GM23338 (cell line): ENCODE measurements at regions not wholly inside any gene's neighbourhood (a gene's known extent, or its start where the extent isn't known, plus 50 kb on each side); places are given as distances from the start of the nearest gene placed in this dataset.

ENCODE experiments used
- ATAC-seq: fragments of 200-7000 bp; cut with Tn5 transposase; 3 replicates; pipeline ENCODE4 v1.9.1; 2020
- DNase-seq: peaks from one replicate; pipeline ENCODE4 v3.0.0-alpha.2; 2015; ENCODE audit warnings: low spot score
- H2AFZ ChIP-seq: fragments of 200-600 bp; sonication (generic); 2 replicates; pipeline ENCODE4 v1.8.0; 2016; ENCODE audit warnings: antibody characterized with exemption, mild to moderate bottlenecking, moderate library complexity
- H3F3A ChIP-seq: fragments of 200-600 bp; sonication (generic); replicated peaks from 2 replicates; pipeline ENCODE4 v1.8.0; 2017; ENCODE audit warnings: antibody characterized with exemption, mixed run types, low read depth
- H3K27ac ChIP-seq: fragments of 200-600 bp; sonication (generic); 2 replicates; pipeline ENCODE4 v1.6.1; 2016; ENCODE audit warnings: low read depth
- H3K27me3 ChIP-seq: fragments of 200-600 bp; sonication (generic); 2 replicates; pipeline ENCODE4 v1.8.0; 2016; ENCODE audit warnings: mild to moderate bottlenecking, mixed run types, moderate library complexity; ENCODE audit not compliant: insufficient read depth
- H3K36me3 ChIP-seq: fragments of 200-600 bp; sonication (generic); 2 replicates; pipeline ENCODE4 v1.8.0; 2016; ENCODE audit warnings: mild to moderate bottlenecking; ENCODE audit not compliant: insufficient read depth
- H3K4me1 ChIP-seq: fragments of 200-600 bp; sonication (generic); 2 replicates; pipeline ENCODE4 v1.8.0; 2016; ENCODE audit warnings: mild to moderate bottlenecking, moderate library complexity; ENCODE audit not compliant: insufficient read depth
- H3K4me2 ChIP-seq: fragments of 200-600 bp; sonication (generic); 2 replicates; pipeline ENCODE4 v1.7.1; 2017; ENCODE audit warnings: mixed run types
- H3K4me3 ChIP-seq: fragments of 200-600 bp; sonication (generic); 2 replicates; pipeline ENCODE4 v1.6.1; 2016; ENCODE audit warnings: mixed run types
- H3K79me2 ChIP-seq: fragments of 200-600 bp; sonication (generic); replicated peaks from 2 replicates; pipeline ENCODE4 v1.8.0; 2017; ENCODE audit warnings: mild to moderate bottlenecking; ENCODE audit not compliant: insufficient read depth
- H3K9me2 ChIP-seq: fragments of 200-600 bp; sonication (generic); 2 replicates; pipeline ENCODE4 v1.8.0; 2017; ENCODE audit not compliant: insufficient read depth
- H4K20me1 ChIP-seq: fragments of 200-600 bp; sonication (generic); replicated peaks from 2 replicates; pipeline ENCODE4 v1.8.0; 2017; ENCODE audit warnings: mild to moderate bottlenecking; ENCODE audit not compliant: insufficient read depth
- H3K27ac Mint-ChIP-seq: 2 replicates; pipeline ENCODE4 v1.8.0; 2020; ENCODE audit warnings: inconsistent platforms, mild to moderate bottlenecking, moderate library complexity, mixed read lengths
- H3K27me3 Mint-ChIP-seq: 3 replicates; pipeline ENCODE4 v1.8.0; 2022; ENCODE audit warnings: low read depth, mild to moderate bottlenecking, moderate library complexity, mixed read lengths, inconsistent platforms; ENCODE audit not compliant: insufficient read depth, poor library complexity
- H3K36me3 Mint-ChIP-seq: 3 replicates; pipeline ENCODE4 v1.8.0; 2021; ENCODE audit warnings: low read depth, mild to moderate bottlenecking, inconsistent platforms, moderate library complexity, mixed read lengths
- H3K4me1 Mint-ChIP-seq: 3 replicates; pipeline ENCODE4 v1.8.0; 2020; ENCODE audit warnings: mild to moderate bottlenecking, inconsistent platforms, mixed read lengths
- H3K4me3 Mint-ChIP-seq: 3 replicates; pipeline ENCODE4 v1.8.0; 2021; ENCODE audit warnings: moderate library complexity, mild to moderate bottlenecking, inconsistent platforms, mixed read lengths
- H3K9me3 Mint-ChIP-seq: 3 replicates; pipeline ENCODE4 v1.8.0; 2020; ENCODE audit warnings: moderate library complexity, mild to moderate bottlenecking, inconsistent platforms, mixed read lengths
- CREB1 ChIP-seq: fragments of 250-450 bp; sonication (Bioruptor Pico); IDR thresholded peaks from 2 replicates; pipeline ENCODE4 v1.5.0; 2020; ENCODE audit warnings: low read depth, mild to moderate bottlenecking, moderate library complexity
- EZH2 ChIP-seq: fragments of 200-600 bp; sonication (generic); IDR thresholded peaks from one replicate; pipeline ENCODE4 v1.8.0; 2017; ENCODE audit warnings: antibody characterized with exemption, mild to moderate bottlenecking, low read depth; ENCODE audit not compliant: unreplicated experiment
- EZH2phosphoT487 ChIP-seq: fragments of 200-600 bp; sonication (generic); IDR thresholded peaks from one replicate; pipeline ENCODE4 v1.8.1; 2018; ENCODE audit warnings: antibody characterized with exemption; ENCODE audit not compliant: unreplicated experiment
- JUNB ChIP-seq: IDR thresholded peaks from one replicate; pipeline ENCODE4 v1.6.1; 2016; ENCODE audit warnings: antibody characterized with exemption; ENCODE audit not compliant: unreplicated experiment
- NANOG ChIP-seq: IDR thresholded peaks from 2 replicates; pipeline ENCODE4 v1.6.1; 2016; ENCODE audit warnings: antibody characterized with exemption, borderline replicate concordance
- POLR2AphosphoS5 ChIP-seq: IDR thresholded peaks from 2 replicates; pipeline ENCODE4 v1.6.1; 2016; ENCODE audit warnings: antibody characterized with exemption, low read depth
- REST ChIP-seq: IDR thresholded peaks from one replicate; pipeline ENCODE4 v1.6.1; 2018; ENCODE audit warnings: antibody characterized with exemption; ENCODE audit not compliant: unreplicated experiment
- STAT1 ChIP-seq: IDR thresholded peaks from one replicate; pipeline ENCODE4 v1.6.1; 2016; ENCODE audit warnings: antibody characterized with exemption; ENCODE audit not compliant: unreplicated experiment
- ZNF114 ChIP-seq: fragments of 250-450 bp; sonication (Bioruptor Pico); IDR thresholded peaks from 2 replicates; pipeline ENCODE4 v1.5.0; 2020; ENCODE audit warnings: mild to moderate bottlenecking, moderate library complexity
- ZNF331 ChIP-seq: fragments of 250-450 bp; sonication (Bioruptor Pico); IDR thresholded peaks from 2 replicates; pipeline ENCODE4 v1.5.0; 2020; ENCODE audit warnings: low read depth, mild to moderate bottlenecking, moderate library complexity
- ZNF462 ChIP-seq: fragments of 250-450 bp; sonication (Bioruptor Pico); IDR thresholded peaks from 2 replicates; pipeline ENCODE4 v1.5.0; 2020; ENCODE audit warnings: mild to moderate bottlenecking, moderate library complexity
- TF ChIP-seq, protein P1 (sequence below): IDR thresholded peaks from 2 replicates; pipeline ENCODE4 v1.6.1; 2016; ENCODE audit warnings: antibody characterized with exemption
- TF ChIP-seq, protein P2 (sequence below), 2 experiments: fragments of 200-600 bp in 1 of 2; sonication (generic) in 1 of 2; conservative IDR thresholded peaks; 2 replicates each; pipeline versions ENCODE4 v1.5.1 to v1.6.1; 2016 to 2017; ENCODE audit warnings: antibody characterized with exemption in 2 of 2, low read depth in 2 of 2, mild to moderate bottlenecking in 2 of 2, moderate library complexity in 1 of 2

DNA sequence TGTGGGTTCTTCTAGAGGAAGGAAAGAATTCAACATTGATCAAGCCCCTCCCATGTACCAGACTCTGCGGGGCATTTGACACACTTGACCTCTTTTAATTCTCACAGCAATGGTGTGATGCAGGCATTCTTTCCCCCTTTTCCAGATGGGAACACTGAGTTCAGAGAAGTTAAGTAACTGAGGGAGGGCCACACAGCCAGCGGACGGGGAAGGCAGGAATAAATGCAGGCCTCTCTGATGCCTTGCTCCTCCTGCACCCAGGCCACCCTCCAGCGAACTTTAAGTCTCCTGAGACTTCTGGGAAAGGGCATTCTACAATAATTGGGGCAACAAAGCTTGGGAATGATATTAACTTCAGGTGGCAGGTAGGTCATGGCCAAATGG is 227.4 kb downstream of the UACA start:
- H3K9me3 Mint-ChIP-seq: no peaks in the 10 kb centered on the region; the same call in 2 of the 3 replicates
- peak overlapping the region; percentile 89 for H2AFZ ChIP-seq
- no peaks in the 10 kb centered on the region for H3K27me3 ChIP-seq
- H3K27me3 Mint-ChIP-seq: peaks cover 6% of the 10 kb centered on the region
- H3K4me1 ChIP-seq: peaks cover 11% of the 10 kb centered on the region; the same call in 1 of the 2 replicates
- no peak overlapping the region for H3K4me3 Mint-ChIP-seq
- no peak overlapping the region for H3K27ac Mint-ChIP-seq
- TF ChIP-seq, protein P1, sequence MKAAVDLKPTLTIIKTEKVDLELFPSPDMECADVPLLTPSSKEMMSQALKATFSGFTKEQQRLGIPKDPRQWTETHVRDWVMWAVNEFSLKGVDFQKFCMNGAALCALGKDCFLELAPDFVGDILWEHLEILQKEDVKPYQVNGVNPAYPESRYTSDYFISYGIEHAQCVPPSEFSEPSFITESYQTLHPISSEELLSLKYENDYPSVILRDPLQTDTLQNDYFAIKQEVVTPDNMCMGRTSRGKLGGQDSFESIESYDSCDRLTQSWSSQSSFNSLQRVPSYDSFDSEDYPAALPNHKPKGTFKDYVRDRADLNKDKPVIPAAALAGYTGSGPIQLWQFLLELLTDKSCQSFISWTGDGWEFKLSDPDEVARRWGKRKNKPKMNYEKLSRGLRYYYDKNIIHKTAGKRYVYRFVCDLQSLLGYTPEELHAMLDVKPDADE: no peak
- TF ChIP-seq NANOG (no peak), REST (no peak), JUNB (no peak), EZH2phosphoT487 (no peak), ZNF462 (CRISPR knock-in tag) (no peak), ZNF331 (CRISPR knock-in tag) (no peak), POLR2AphosphoS5 (no peak), ZNF114 (no peak), CREB1 (CRISPR knock-in tag) (no peak), STAT1 (no peak), EZH2 (no peak)
- TF ChIP-seq, protein P2, sequence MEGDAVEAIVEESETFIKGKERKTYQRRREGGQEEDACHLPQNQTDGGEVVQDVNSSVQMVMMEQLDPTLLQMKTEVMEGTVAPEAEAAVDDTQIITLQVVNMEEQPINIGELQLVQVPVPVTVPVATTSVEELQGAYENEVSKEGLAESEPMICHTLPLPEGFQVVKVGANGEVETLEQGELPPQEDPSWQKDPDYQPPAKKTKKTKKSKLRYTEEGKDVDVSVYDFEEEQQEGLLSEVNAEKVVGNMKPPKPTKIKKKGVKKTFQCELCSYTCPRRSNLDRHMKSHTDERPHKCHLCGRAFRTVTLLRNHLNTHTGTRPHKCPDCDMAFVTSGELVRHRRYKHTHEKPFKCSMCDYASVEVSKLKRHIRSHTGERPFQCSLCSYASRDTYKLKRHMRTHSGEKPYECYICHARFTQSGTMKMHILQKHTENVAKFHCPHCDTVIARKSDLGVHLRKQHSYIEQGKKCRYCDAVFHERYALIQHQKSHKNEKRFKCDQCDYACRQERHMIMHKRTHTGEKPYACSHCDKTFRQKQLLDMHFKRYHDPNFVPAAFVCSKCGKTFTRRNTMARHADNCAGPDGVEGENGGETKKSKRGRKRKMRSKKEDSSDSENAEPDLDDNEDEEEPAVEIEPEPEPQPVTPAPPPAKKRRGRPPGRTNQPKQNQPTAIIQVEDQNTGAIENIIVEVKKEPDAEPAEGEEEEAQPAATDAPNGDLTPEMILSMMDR (conservative IDR thresholded peaks at IDR 0.05; ENCODE audit: low read depth in 2 of 2): no peak
- no peaks in the 10 kb centered on the region for H3K36me3 Mint-ChIP-seq
- peaks cover 26% of the 10 kb centered on the region for H3K4me1 Mint-ChIP-seq
- H3K4me2 ChIP-seq: no peak overlapping the region
- H3K9me2 ChIP-seq: 0 out of 2 replicates have a peak, but pooled peaks cover 2% of the 10 kb centered on the region
- no peak overlapping the region for H3K27ac ChIP-seq
- no peaks in the 10 kb centered on the region for H3K36me3 ChIP-seq
- no peak overlapping the region for H3K4me3 ChIP-seq
- no peaks in the 10 kb centered on the region for H4K20me1 ChIP-seq
- no peaks in the 10 kb centered on the region for H3F3A ChIP-seq
- no peak for DNase-seq
- ATAC-seq: no peak
- no peaks in the 10 kb centered on the region for H3K79me2 ChIP-seq
